ENCODE measurements at regions not wholly inside any gene's neighbourhood (a gene's known extent, or its start where the extent isn't known, plus 50 kb on each side); places are given as distances from the start of the nearest gene placed in this dataset.

- no peak for TF ChIP-seq CTCF (IDR thresholded peaks at IDR 0.05)
- DNase-seq (ENCODE audit: low spot score): no peak
- no peak for ATAC-seq (ENCODE audit: low FRiP score)
These were observed 192.0 kb downstream of the ZC3H11B start for GRCh38 chr1:219420913-219421312.

- ATAC-seq (ENCODE audit: low FRiP score): no peak
- TF ChIP-seq CTCF (IDR thresholded peaks at IDR 0.05): no peak
- no peak for DNase-seq (ENCODE audit: low spot score)
These were observed 193.0 kb downstream of the ZC3H11B start for GRCh38 chr1:219419860-219420259.

- DNase-seq (ENCODE audit: low spot score) (no peak), ATAC-seq (ENCODE audit: low FRiP score) (no peak)
- no peak for TF ChIP-seq CTCF (IDR thresholded peaks at IDR 0.05)
These were observed 193.8 kb downstream of the ZC3H11B start for GRCh38 chr1:219419065-219419464.

GRCh38 chr1:219417610-219418009 is 195.3 kb downstream of the ZC3H11B start:
- no peak for ATAC-seq (ENCODE audit: low FRiP score)
- no peak for TF ChIP-seq CTCF (IDR thresholded peaks at IDR 0.05)
- no peak for DNase-seq (ENCODE audit: low spot score)

GRCh38 chr1:219416598-219417238 is 196.2 kb downstream of the ZC3H11B start:
- no peak for TF ChIP-seq CTCF (IDR thresholded peaks at IDR 0.05)
- DNase-seq (ENCODE audit: low spot score) (peak; percentile 40), ATAC-seq (ENCODE audit: low FRiP score) (no peak)

- DNase-seq (ENCODE audit: low spot score) (no peak), ATAC-seq (ENCODE audit: low FRiP score) (no peak)
- TF ChIP-seq CTCF (IDR thresholded peaks at IDR 0.05): no peak
These were observed 197.0 kb downstream of the ZC3H11B start for GRCh38 chr1:219415915-219416314.

GRCh38 chr1:219415433-219415832 is 197.5 kb downstream of the ZC3H11B start:
- no peak for TF ChIP-seq CTCF (IDR thresholded peaks at IDR 0.05)
- no peak for DNase-seq (ENCODE audit: low spot score)
- no peak for ATAC-seq (ENCODE audit: low FRiP score)

Measured in omental fat pad (tissue), 3 donors.